Testis (tissue), 2 donors: ENCODE measurements at regions not wholly inside any gene's neighbourhood (a gene's known extent, or its start where the extent isn't known, plus 50 kb on each side); places are given as distances from the start of the nearest gene placed in this dataset.
"Not testable (repeated sequence)": the region's sequence is repeated elsewhere in the genome, so short reads cannot be mapped to it uniquely, and the experiment has no call there.

ENCODE experiments used
- DNase-seq: peaks from one replicate; pipeline ENCODE4 v3.0.0-alpha.2; 2019
- H3K27ac ChIP-seq, 2 donors: fragments of 200-600 bp; sonication (generic); one replicate each; pipeline ENCODE4 v1.5.1; 2019
- H3K27me3 ChIP-seq: fragments of 200-600 bp; sonication (generic); one replicate; pipeline ENCODE4 v1.5.1; 2019
- H3K36me3 ChIP-seq: fragments of 200-600 bp; sonication (generic); one replicate; pipeline ENCODE4 v1.5.1; 2017; ENCODE audit warnings: low read depth; ENCODE audit errors: missing control alignments
- H3K4me1 ChIP-seq: fragments of 200-600 bp; sonication (generic); one replicate; pipeline ENCODE4 v1.5.1; 2019
- H3K4me3 ChIP-seq, 2 donors: fragments of 200-600 bp; sonication (generic); one replicate each; pipeline ENCODE4 v1.5.1; 2017 to 2019
- H3K9me3 ChIP-seq: fragments of 200-600 bp; sonication (generic); one replicate; pipeline ENCODE4 v1.5.1; 2017
- CTCF ChIP-seq, 3 experiments: fragments of 450-650 bp in 2 of 3; fragments of 200-600 bp in 1 of 3; sonication (generic) in 1 of 3; IDR thresholded peaks; one replicate each; pipeline ENCODE4 v1.5.1; 2016 to 2019; ENCODE audit warnings: antibody characterized with exemption in 3 of 3, mild to moderate bottlenecking in 2 of 3, moderate library complexity in 1 of 3
- POLR2A ChIP-seq: fragments of 450-650 bp; IDR thresholded peaks from one replicate; pipeline ENCODE4 v1.6.1; 2017; ENCODE audit warnings: antibody characterized with exemption, mild to moderate bottlenecking, moderate library complexity
- WGBS, 2 donors: methylation state at CpG; one replicate each; pipeline ENCODE4 v1.1.5; 2018; 5-methylcytosine and 5-hydroxymethylcytosine counted together
- intact Hi-C: fragments of 100-400 bp; cut with DNase I; formaldehyde crosslinking; loops from one replicate; pipeline ENCODE4 v1.15.1; 2023; ENCODE audit warnings: low total_unique reads

- Histone ChIP-seq H3K9me3 (no peaks in the 10 kb centered on the region), H3K4me1 (peaks cover 43% of the 10 kb centered on the region), H3K36me3 (no peaks in the 10 kb centered on the region), H3K27me3 (no peaks in the 10 kb centered on the region), H3K4me3 (no peak overlapping the region), H3K27ac (peak overlapping the region; percentile 25 to 41)
- WGBS, 2 donors, result 78 to 81% methylated on average over 5 to 14 of the region's 14 CpGs
- intact Hi-C loops, result loop anchor here (5.0 kb wide), 1 partner anchor 275 kb away; no protein-coding TSS in a partner anchor
- no peak for DNase-seq
- TF ChIP-seq POLR2A, result no peak
- TF ChIP-seq CTCF (IDR thresholded peaks at IDR 0.05), result no peak
Measured at GRCh38 chr12:131622422-131622955, 88.4 kb upstream of the SFSWAP start.

GRCh38 chr12:131623404-131624368, 87.2 kb upstream of the SFSWAP start:
- not testable (repeated sequence) for H3K36me3 ChIP-seq, DNase-seq, H3K9me3 ChIP-seq, H3K4me3 ChIP-seq, H3K27me3 ChIP-seq
- H3K4me1 ChIP-seq, result peaks cover 43% of the 10 kb centered on the region
- H3K27ac ChIP-seq, result peak overlapping the region; percentile 44 to 59
- WGBS, 2 donors, result 68 to 87% methylated on average over 3 to 10 of the region's 15 CpGs
- intact Hi-C loops, result loop anchor here (5.0 kb wide), 1 partner anchor 276 kb away; no protein-coding TSS in a partner anchor

- intact Hi-C loops, result loop anchor here (5.0 kb wide), 1 partner anchor 277 kb away; no protein-coding TSS in a partner anchor
Measured at GRCh38 chr12:131624369-131624739, 86.5 kb upstream of the SFSWAP start.

GRCh38 chr12:131624756-131625501, 86.0 kb upstream of the SFSWAP start:
- peak; percentile 60 for DNase-seq
- intact Hi-C loops, result loop anchor here (5.0 kb wide), 1 partner anchor 278 kb away; no protein-coding TSS in a partner anchor

More at GRCh38 chr12:131624369-131624739, 86.5 kb upstream of the SFSWAP start:
- not testable (repeated sequence) for H3K27me3 ChIP-seq, H3K36me3 ChIP-seq, H3K4me3 ChIP-seq, DNase-seq, H3K9me3 ChIP-seq
- Histone ChIP-seq H3K4me1 (peaks cover 43% of the 10 kb centered on the region), H3K27ac (peak overlapping the region; percentile 37 to 59)
- WGBS, 2 donors, result 21 to 39% methylated on average over 2 of the region's 3 CpGs

GRCh38 chr12:131625966-131626722, 84.7 kb upstream of the SFSWAP start:
- H3K27me3 ChIP-seq, intact Hi-C loops, DNase-seq, H3K4me3 ChIP-seq, H3K9me3 ChIP-seq, H3K27ac ChIP-seq, H3K36me3 ChIP-seq: not testable (repeated sequence)
- peaks cover 34% of the 10 kb centered on the region for H3K4me1 ChIP-seq
- WGBS, 2 donors, result 33 to 41% methylated on average over 20 to 21 of the region's 21 CpGs

More at GRCh38 chr12:131624756-131625501, 86.0 kb upstream of the SFSWAP start:
- not testable (repeated sequence) for H3K9me3 ChIP-seq, H3K4me3 ChIP-seq, H3K27me3 ChIP-seq, H3K36me3 ChIP-seq
- peaks cover 43% of the 10 kb centered on the region for H3K4me1 ChIP-seq
- WGBS, 2 donors, result 20 to 21% methylated on average over 7 to 12 of the region's 12 CpGs
- peak overlapping the region; percentile 47 to 59 for H3K27ac ChIP-seq

GRCh38 chr12:131627151-131628022, 83.5 kb upstream of the SFSWAP start:
- DNase-seq, H3K4me3 ChIP-seq, H3K36me3 ChIP-seq, intact Hi-C loops, H3K27ac ChIP-seq, H3K27me3 ChIP-seq, H3K9me3 ChIP-seq: not testable (repeated sequence)
- WGBS, 2 donors, result 46 to 52% methylated on average over 16 to 25 of the region's 29 CpGs
- H3K4me1 ChIP-seq, result peaks cover 22% of the 10 kb centered on the region
